ENCODE measurements at regions not wholly inside any gene's neighbourhood (a gene's known extent, or its start where the extent isn't known, plus 50 kb on each side); places are given as distances from the start of the nearest gene placed in this dataset.

DNA sequence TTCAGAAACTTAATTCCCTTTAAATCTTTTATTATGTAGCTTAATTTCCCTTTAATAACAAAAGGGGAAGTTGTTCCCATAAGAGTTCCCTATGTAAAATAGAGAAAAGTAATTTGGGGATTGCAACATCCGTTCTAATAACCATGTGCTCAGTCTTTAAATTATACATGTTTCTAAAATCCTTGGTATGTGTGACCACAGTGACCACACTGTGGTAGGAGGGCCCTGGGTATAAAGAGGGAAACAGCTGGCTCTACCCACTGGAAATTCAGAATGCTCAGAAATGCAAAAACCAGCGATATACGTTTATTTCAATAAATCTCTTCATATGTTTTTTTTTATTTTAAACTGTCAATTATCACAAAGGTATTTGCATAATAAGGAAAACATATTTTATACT is 219.1 kb downstream of the FGF13 start:
- TF ChIP-seq, protein P1, sequence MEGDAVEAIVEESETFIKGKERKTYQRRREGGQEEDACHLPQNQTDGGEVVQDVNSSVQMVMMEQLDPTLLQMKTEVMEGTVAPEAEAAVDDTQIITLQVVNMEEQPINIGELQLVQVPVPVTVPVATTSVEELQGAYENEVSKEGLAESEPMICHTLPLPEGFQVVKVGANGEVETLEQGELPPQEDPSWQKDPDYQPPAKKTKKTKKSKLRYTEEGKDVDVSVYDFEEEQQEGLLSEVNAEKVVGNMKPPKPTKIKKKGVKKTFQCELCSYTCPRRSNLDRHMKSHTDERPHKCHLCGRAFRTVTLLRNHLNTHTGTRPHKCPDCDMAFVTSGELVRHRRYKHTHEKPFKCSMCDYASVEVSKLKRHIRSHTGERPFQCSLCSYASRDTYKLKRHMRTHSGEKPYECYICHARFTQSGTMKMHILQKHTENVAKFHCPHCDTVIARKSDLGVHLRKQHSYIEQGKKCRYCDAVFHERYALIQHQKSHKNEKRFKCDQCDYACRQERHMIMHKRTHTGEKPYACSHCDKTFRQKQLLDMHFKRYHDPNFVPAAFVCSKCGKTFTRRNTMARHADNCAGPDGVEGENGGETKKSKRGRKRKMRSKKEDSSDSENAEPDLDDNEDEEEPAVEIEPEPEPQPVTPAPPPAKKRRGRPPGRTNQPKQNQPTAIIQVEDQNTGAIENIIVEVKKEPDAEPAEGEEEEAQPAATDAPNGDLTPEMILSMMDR (IDR thresholded peaks at IDR 0.05; ENCODE audit: insufficient read depth, low read depth, low read length): no peak
- TF ChIP-seq EZH2 (IDR thresholded peaks at IDR 0.05; ENCODE audit: insufficient read depth, low read length): no peak

Data from astrocyte (in vitro differentiated cells and primary cell).